ENCODE measurements at regions not wholly inside any gene's neighbourhood (a gene's known extent, or its start where the extent isn't known, plus 50 kb on each side); places are given as distances from the start of the nearest gene placed in this dataset.

DNA sequence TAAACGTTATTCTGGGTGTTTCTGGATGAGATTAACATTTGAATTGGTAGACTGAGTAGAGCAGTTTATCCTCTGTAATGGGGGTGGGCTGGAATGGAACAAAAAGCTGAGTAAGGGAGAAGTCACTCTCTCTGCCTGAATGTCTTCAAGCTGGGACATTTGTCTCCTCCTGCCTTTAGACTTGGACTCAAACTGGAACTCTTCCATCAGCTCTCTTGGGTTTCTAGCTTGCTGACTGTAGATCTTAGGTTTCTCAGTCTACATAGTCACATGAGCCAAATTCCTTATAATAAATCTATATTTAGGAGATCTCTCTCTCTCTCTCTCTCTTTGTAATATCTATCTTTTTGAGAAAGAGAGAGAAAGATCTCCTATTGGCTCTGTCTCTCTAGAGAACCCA lies 553.3 kb upstream of the CDH11 start:
- TF ChIP-seq EP300 (IDR thresholded peaks at IDR 0.05; ENCODE audit: borderline replicate concordance in 1 of 2, low read depth in 2 of 2, low read length in 2 of 2), result no peak
- no peak for TF ChIP-seq POU5F1 (IDR thresholded peaks at IDR 0.05; ENCODE audit: low read depth, low read length)
- no peak for TF ChIP-seq CHD2 (IDR thresholded peaks at IDR 0.05; ENCODE audit: low read length)
- no peak for TF ChIP-seq HDAC2 (IDR thresholded peaks at IDR 0.05; ENCODE audit: borderline replicate concordance in 1 of 2, low read depth in 2 of 2, low read length in 2 of 2)
- TF ChIP-seq TAF1 (IDR thresholded peaks at IDR 0.05; ENCODE audit: low read depth, low read length), result no peak
- TF ChIP-seq, protein P1, sequence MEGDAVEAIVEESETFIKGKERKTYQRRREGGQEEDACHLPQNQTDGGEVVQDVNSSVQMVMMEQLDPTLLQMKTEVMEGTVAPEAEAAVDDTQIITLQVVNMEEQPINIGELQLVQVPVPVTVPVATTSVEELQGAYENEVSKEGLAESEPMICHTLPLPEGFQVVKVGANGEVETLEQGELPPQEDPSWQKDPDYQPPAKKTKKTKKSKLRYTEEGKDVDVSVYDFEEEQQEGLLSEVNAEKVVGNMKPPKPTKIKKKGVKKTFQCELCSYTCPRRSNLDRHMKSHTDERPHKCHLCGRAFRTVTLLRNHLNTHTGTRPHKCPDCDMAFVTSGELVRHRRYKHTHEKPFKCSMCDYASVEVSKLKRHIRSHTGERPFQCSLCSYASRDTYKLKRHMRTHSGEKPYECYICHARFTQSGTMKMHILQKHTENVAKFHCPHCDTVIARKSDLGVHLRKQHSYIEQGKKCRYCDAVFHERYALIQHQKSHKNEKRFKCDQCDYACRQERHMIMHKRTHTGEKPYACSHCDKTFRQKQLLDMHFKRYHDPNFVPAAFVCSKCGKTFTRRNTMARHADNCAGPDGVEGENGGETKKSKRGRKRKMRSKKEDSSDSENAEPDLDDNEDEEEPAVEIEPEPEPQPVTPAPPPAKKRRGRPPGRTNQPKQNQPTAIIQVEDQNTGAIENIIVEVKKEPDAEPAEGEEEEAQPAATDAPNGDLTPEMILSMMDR (IDR thresholded peaks at IDR 0.05; ENCODE audit: control extremely low read depth in 1 of 3, insufficient read depth in 1 of 3, low read depth in 1 of 3, low read length in 3 of 3), result no peak
- TF ChIP-seq GABPA (IDR thresholded peaks at IDR 0.05; ENCODE audit: borderline replicate concordance, insufficient read depth, low read length), result no peak
- TF ChIP-seq TBP (IDR thresholded peaks at IDR 0.05; ENCODE audit: low read depth, low read length), result no peak
- no peak for TF ChIP-seq KDM1A (IDR thresholded peaks at IDR 0.05; ENCODE audit: borderline replicate concordance, low read length)
- TF ChIP-seq TCF12 (IDR thresholded peaks at IDR 0.05; ENCODE audit: low read depth, low read length), result no peak
- no peak for TF ChIP-seq CREB1 (IDR thresholded peaks at IDR 0.05)
- TF ChIP-seq EZH2 (IDR thresholded peaks at IDR 0.05; ENCODE audit: low read depth, low read length, severe bottlenecking), result no peak
- TF ChIP-seq CEBPB (IDR thresholded peaks at IDR 0.05; ENCODE audit: low read depth, low read length), result no peak

All from H1 (cell line).